RWPE1 (cell line): ENCODE measurements at regions not wholly inside any gene's neighbourhood (a gene's known extent, or its start where the extent isn't known, plus 50 kb on each side); places are given as distances from the start of the nearest gene placed in this dataset.

Experiments used
- CTCF ChIA-PET: fragments of 350-600 bp; sonication (Branson Sonifier 250); formaldehyde crosslinking; extraction: SDS; loops from one replicate; lab custom pipeline; 2021; lab: Yijun Ruan, JAX
- POLR2A ChIA-PET: fragments of 400-600 bp; formaldehyde crosslinking; extraction: SDS; loops from one replicate; lab custom pipeline; 2020; ENCODE audit warnings: antibody characterized with exemption; ENCODE audit not compliant: low non-redundant PET; lab: Yijun Ruan, JAX
- DNase-seq: peaks from one replicate; pipeline ENCODE4 v3.0.0; 2012; ENCODE audit warnings: low spot score
- H3K27ac ChIP-seq: fragments of 450-650 bp; 2 replicates; pipeline ENCODE4 v1.5.1; 2017
- CTCF ChIP-seq: fragments of 450-650 bp; conservative IDR thresholded peaks from 2 replicates; pipeline ENCODE4 v1.5.1; 2017; ENCODE audit warnings: low read depth, mild to moderate bottlenecking

GRCh38 chr6:41996997-41997396 lies 53.3 kb upstream of the TAF8 start:
- no peak for DNase-seq
- no peak overlapping the region for H3K27ac ChIP-seq
- ChIA-PET CTCF (no interaction called here), POLR2A (no interaction called here)
- TF ChIP-seq CTCF: no peak

- POLR2A ChIA-PET: no interaction called here
- no peak for TF ChIP-seq CTCF
- no peak for DNase-seq
- CTCF ChIA-PET: interaction anchor here (0.6 kb wide), 1 partner anchor 213 kb away, joined by 3 read pairs; no protein-coding TSS in a partner anchor
- no peak overlapping the region for H3K27ac ChIP-seq
Measured at GRCh38 chr6:41997456-41997855, 52.9 kb upstream of the TAF8 start.
